ENCODE measurements at regions not wholly inside any gene's neighbourhood (a gene's known extent, or its start where the extent isn't known, plus 50 kb on each side); places are given as distances from the start of the nearest gene placed in this dataset.

GRCh38 chr10:107474650-107475049 lies 310.1 kb upstream of the SORCS1 start:
- in situ Hi-C loops (cut with HindIII; ENCODE audit: low pct_unique_long_range_greater_than_20kb, low sequenced_read_pairs): no loop called here

GRCh38 chr10:107473225-107473624 lies 308.7 kb upstream of the SORCS1 start:
- peak; percentile 51 for DNase-seq (ENCODE audit: low read depth, low spot score)
- in situ Hi-C loops (cut with HindIII; ENCODE audit: low pct_unique_long_range_greater_than_20kb, low sequenced_read_pairs): no loop called here

More at GRCh38 chr10:107474650-107475049, 310.1 kb upstream of the SORCS1 start:
- DNase-seq (ENCODE audit: low read depth, low spot score): no peak

- in situ Hi-C loops (cut with HindIII; ENCODE audit: low pct_unique_long_range_greater_than_20kb, low sequenced_read_pairs): no loop called here
- no peak for DNase-seq (ENCODE audit: low read depth, low spot score)
Measured at GRCh38 chr10:107471911-107472310, 307.4 kb upstream of the SORCS1 start.

GRCh38 chr10:107453561-107453960 lies 289.1 kb upstream of the SORCS1 start:
- in situ Hi-C loops (cut with HindIII; ENCODE audit: low pct_unique_long_range_greater_than_20kb, low sequenced_read_pairs): no loop called here
- no peak for DNase-seq (ENCODE audit: low read depth, low spot score)

- in situ Hi-C loops (cut with HindIII; ENCODE audit: low pct_unique_long_range_greater_than_20kb, low sequenced_read_pairs): no loop called here
- DNase-seq (ENCODE audit: low read depth, low spot score): no peak
Measured at GRCh38 chr10:107451047-107451446, 286.5 kb upstream of the SORCS1 start.

- DNase-seq (ENCODE audit: low read depth, low spot score): no peak
- in situ Hi-C loops (cut with HindIII; ENCODE audit: low pct_unique_long_range_greater_than_20kb, low sequenced_read_pairs): no loop called here
Measured at GRCh38 chr10:107450056-107450455, 285.6 kb upstream of the SORCS1 start.

GRCh38 chr10:107444443-107444842 lies 279.9 kb upstream of the SORCS1 start:
- in situ Hi-C loops (cut with HindIII; ENCODE audit: low pct_unique_long_range_greater_than_20kb, low sequenced_read_pairs): no loop called here
- no peak for DNase-seq (ENCODE audit: low read depth, low spot score)

- DNase-seq (ENCODE audit: low read depth, low spot score): no peak
- in situ Hi-C loops (cut with HindIII; ENCODE audit: low pct_unique_long_range_greater_than_20kb, low sequenced_read_pairs): no loop called here
Measured at GRCh38 chr10:107443813-107444212, 279.3 kb upstream of the SORCS1 start.

- DNase-seq (ENCODE audit: low read depth, low spot score): no peak
- in situ Hi-C loops (cut with HindIII; ENCODE audit: low pct_unique_long_range_greater_than_20kb, low sequenced_read_pairs): no loop called here
Measured at GRCh38 chr10:107443326-107443725, 278.8 kb upstream of the SORCS1 start.

- in situ Hi-C loops (cut with HindIII; ENCODE audit: low pct_unique_long_range_greater_than_20kb, low sequenced_read_pairs): no loop called here
- peak; percentile 82 for DNase-seq (ENCODE audit: low read depth, low spot score)
Measured at GRCh38 chr10:107442035-107442505, 277.6 kb upstream of the SORCS1 start.

- in situ Hi-C loops (cut with HindIII; ENCODE audit: low pct_unique_long_range_greater_than_20kb, low sequenced_read_pairs): no loop called here
- peak; percentile 67 for DNase-seq (ENCODE audit: low read depth, low spot score)
Measured at GRCh38 chr10:107440741-107441140, 276.2 kb upstream of the SORCS1 start.

GRCh38 chr10:107437921-107438320 lies 273.4 kb upstream of the SORCS1 start:
- in situ Hi-C loops (cut with HindIII; ENCODE audit: low pct_unique_long_range_greater_than_20kb, low sequenced_read_pairs): no loop called here

GRCh38 chr10:107436568-107436967 lies 272.1 kb upstream of the SORCS1 start:
- peak; percentile 22 for DNase-seq (ENCODE audit: low read depth, low spot score)
- in situ Hi-C loops (cut with HindIII; ENCODE audit: low pct_unique_long_range_greater_than_20kb, low sequenced_read_pairs): no loop called here

More at GRCh38 chr10:107437921-107438320, 273.4 kb upstream of the SORCS1 start:
- peak; percentile 54 for DNase-seq (ENCODE audit: low read depth, low spot score)

- in situ Hi-C loops (cut with HindIII; ENCODE audit: low pct_unique_long_range_greater_than_20kb, low sequenced_read_pairs): no loop called here
- no peak for DNase-seq (ENCODE audit: low read depth, low spot score)
Measured at GRCh38 chr10:107434854-107435253, 270.3 kb upstream of the SORCS1 start.

GRCh38 chr10:107434201-107434600 lies 269.7 kb upstream of the SORCS1 start:
- in situ Hi-C loops (cut with HindIII; ENCODE audit: low pct_unique_long_range_greater_than_20kb, low sequenced_read_pairs): no loop called here
- DNase-seq (ENCODE audit: low read depth, low spot score): no peak

- DNase-seq (ENCODE audit: low read depth, low spot score): no peak
Measured at GRCh38 chr10:107433605-107434004, 269.1 kb upstream of the SORCS1 start.

GRCh38 chr10:107430446-107430845 lies 265.9 kb upstream of the SORCS1 start:
- in situ Hi-C loops (cut with HindIII; ENCODE audit: low pct_unique_long_range_greater_than_20kb, low sequenced_read_pairs): no loop called here
- DNase-seq (ENCODE audit: low read depth, low spot score): no peak

More at GRCh38 chr10:107433605-107434004, 269.1 kb upstream of the SORCS1 start:
- in situ Hi-C loops (cut with HindIII; ENCODE audit: low pct_unique_long_range_greater_than_20kb, low sequenced_read_pairs): no loop called here

- no peak for DNase-seq (ENCODE audit: low read depth, low spot score)
- in situ Hi-C loops (cut with HindIII; ENCODE audit: low pct_unique_long_range_greater_than_20kb, low sequenced_read_pairs): no loop called here
Measured at GRCh38 chr10:107427016-107427415, 262.5 kb upstream of the SORCS1 start.

- DNase-seq (ENCODE audit: low read depth, low spot score): peak; percentile 76
- in situ Hi-C loops (cut with HindIII; ENCODE audit: low pct_unique_long_range_greater_than_20kb, low sequenced_read_pairs): no loop called here
Measured at GRCh38 chr10:107425931-107426553, 261.5 kb upstream of the SORCS1 start.

- DNase-seq (ENCODE audit: low read depth, low spot score): peak; percentile 44
- in situ Hi-C loops (cut with HindIII; ENCODE audit: low pct_unique_long_range_greater_than_20kb, low sequenced_read_pairs): no loop called here
Measured at GRCh38 chr10:107424628-107425027, 260.1 kb upstream of the SORCS1 start.
